WTC11 (cell line): ENCODE measurements at regions not wholly inside any gene's neighbourhood (a gene's known extent, or its start where the extent isn't known, plus 50 kb on each side); places are given as distances from the start of the nearest gene placed in this dataset.

Experiments used
- ATAC-seq: fragments of 200-7000 bp; cut with Tn5 transposase; 2 replicates; pipeline ENCODE4 v1.10.0; 2021; ENCODE audit warnings: mild to moderate bottlenecking, moderate library complexity
- CTCF ChIA-PET: fragments of 300-600 bp; sonication (Branson Sonifier 250); formaldehyde crosslinking; loops from one replicate; lab custom pipeline; 2021; ENCODE audit warnings: antibody characterized with exemption; lab: Charles Lee
- POLR2A ChIA-PET: fragments of 350-600 bp; sonication (Branson Sonifier 250); formaldehyde crosslinking; loops from one replicate; lab custom pipeline; 2021; ENCODE audit warnings: antibody characterized with exemption; lab: Charles Lee
- DNase-seq: peaks from one replicate; pipeline ENCODE4 v3.0.0; 2021; ENCODE audit warnings: low spot score
- H3K27ac Mint-ChIP-seq: 2 replicates; pipeline ENCODE4 v1.8.0; 2021; ENCODE audit warnings: mixed read lengths
- H3K27me3 Mint-ChIP-seq: 2 replicates; pipeline ENCODE4 v1.8.0; 2021; ENCODE audit warnings: low read depth, mild to moderate bottlenecking, moderate library complexity, mixed read lengths
- H3K36me3 Mint-ChIP-seq: 2 replicates; pipeline ENCODE4 v1.8.0; 2021; ENCODE audit warnings: mixed read lengths
- H3K4me1 Mint-ChIP-seq: 2 replicates; pipeline ENCODE4 v1.8.0; 2022; ENCODE audit warnings: mixed read lengths
- H3K4me3 Mint-ChIP-seq: 2 replicates; pipeline ENCODE4 v1.8.0; 2021; ENCODE audit warnings: mild to moderate bottlenecking, moderate library complexity, mixed read lengths
- H3K9me3 Mint-ChIP-seq: 2 replicates; pipeline ENCODE4 v1.8.0; 2021; ENCODE audit warnings: mixed read lengths
- CBFB ChIP-seq: sonication (generic); formaldehyde crosslinking; IDR thresholded peaks from 2 replicates; pipeline ENCODE4 v1.8.1; 2022; ENCODE audit warnings: mild to moderate bottlenecking, low read depth, missing genetic modification reagents
- ELF4 ChIP-seq: sonication (generic); formaldehyde crosslinking; IDR thresholded peaks from 2 replicates; pipeline ENCODE4 v1.8.1; 2022; ENCODE audit warnings: low read depth, mild to moderate bottlenecking, moderate library complexity, missing genetic modification reagents
- EMX1 ChIP-seq: fragments of 250-450 bp; sonication (Bioruptor Pico); IDR thresholded peaks from 2 replicates; pipeline ENCODE4 v1.8.0; 2021; ENCODE audit warnings: mild to moderate bottlenecking
- ETV6 ChIP-seq: sonication (generic); formaldehyde crosslinking; IDR thresholded peaks from 2 replicates; pipeline ENCODE4 v1.8.1; 2022; ENCODE audit warnings: mild to moderate bottlenecking, missing genetic modification reagents
- FOXJ3 ChIP-seq: sonication (generic); formaldehyde crosslinking; IDR thresholded peaks from 2 replicates; pipeline ENCODE4 v1.9.0; 2021; ENCODE audit warnings: missing genetic modification reagents, mild to moderate bottlenecking, borderline replicate concordance
- GABPB1 ChIP-seq: sonication (generic); formaldehyde crosslinking; IDR thresholded peaks from 2 replicates; pipeline ENCODE4 v1.8.1; 2023; ENCODE audit warnings: mild to moderate bottlenecking, missing genetic modification reagents
- HMGA2 ChIP-seq: fragments of 250-450 bp; sonication (Bioruptor Pico); IDR thresholded peaks from 2 replicates; pipeline ENCODE4 v1.4.0; 2021; ENCODE audit warnings: mild to moderate bottlenecking, moderate library complexity
- IRF2 ChIP-seq: sonication (generic); formaldehyde crosslinking; IDR thresholded peaks from 2 replicates; pipeline ENCODE4 v1.8.0; 2022; ENCODE audit warnings: low read depth, missing genetic modification reagents, borderline replicate concordance
- JAZF1 ChIP-seq: fragments of 250-450 bp; sonication (Bioruptor Pico); IDR thresholded peaks from 2 replicates; pipeline ENCODE4 v1.9.0; 2021; ENCODE audit warnings: moderate library complexity, mild to moderate bottlenecking, inconsistent platforms
- NFATC4 ChIP-seq: fragments of 250-450 bp; sonication (Bioruptor Pico); IDR thresholded peaks from 2 replicates; pipeline ENCODE4 v1.9.0; 2021; ENCODE audit warnings: mild to moderate bottlenecking
- SMAD4 ChIP-seq: sonication (generic); formaldehyde crosslinking; IDR thresholded peaks from 2 replicates; pipeline ENCODE4 v1.8.0; 2022; ENCODE audit warnings: mild to moderate bottlenecking, missing genetic modification reagents
- ZNF232 ChIP-seq: sonication (generic); formaldehyde crosslinking; IDR thresholded peaks from 2 replicates; pipeline ENCODE4 v1.8.0; 2022; ENCODE audit warnings: mild to moderate bottlenecking, missing genetic modification reagents
- ZNF263 ChIP-seq: sonication (generic); formaldehyde crosslinking; IDR thresholded peaks from 2 replicates; pipeline ENCODE4 v1.8.1; 2022; ENCODE audit warnings: low read depth, mild to moderate bottlenecking, moderate library complexity, missing genetic modification reagents
- ZNF416 ChIP-seq: fragments of 250-450 bp; sonication (Bioruptor Pico); IDR thresholded peaks from 2 replicates; pipeline ENCODE4 v1.9.0; 2021; ENCODE audit warnings: mild to moderate bottlenecking, inconsistent platforms
- ZNF671 ChIP-seq: fragments of 250-450 bp; sonication (Bioruptor Pico); IDR thresholded peaks from 2 replicates; pipeline ENCODE4 v1.8.0; 2021; ENCODE audit warnings: mild to moderate bottlenecking
- TF ChIP-seq, protein P1 (sequence below): sonication (generic); formaldehyde crosslinking; IDR thresholded peaks from 2 replicates; pipeline ENCODE4 v1.8.1; 2023; ENCODE audit warnings: mild to moderate bottlenecking, missing genetic modification reagents, moderate library complexity
- TF ChIP-seq, protein P2 (sequence below): sonication (generic); formaldehyde crosslinking; conservative IDR thresholded peaks from 2 replicates; pipeline ENCODE4 v1.8.1; 2022; ENCODE audit warnings: mild to moderate bottlenecking, missing genetic modification reagents
- TF ChIP-seq, protein P3 (sequence below): fragments of 200-600 bp; IDR thresholded peaks from 2 replicates; pipeline ENCODE4 v1.8.0; 2022; ENCODE audit warnings: antibody characterized with exemption
- TF ChIP-seq, protein P4 (sequence below): sonication (generic); formaldehyde crosslinking; IDR thresholded peaks from 2 replicates; pipeline ENCODE4 v1.8.1; 2023; ENCODE audit warnings: mild to moderate bottlenecking, missing genetic modification reagents, moderate library complexity
- TF ChIP-seq, protein P5 (sequence below): fragments of 250-450 bp; sonication (Bioruptor Pico); conservative IDR thresholded peaks from 2 replicates; pipeline ENCODE4 v1.9.0; 2021; ENCODE audit warnings: mild to moderate bottlenecking
- TF ChIP-seq, protein P6 (sequence below): sonication (generic); formaldehyde crosslinking; IDR thresholded peaks from 2 replicates; pipeline ENCODE4 v1.8.0; 2022; ENCODE audit warnings: mild to moderate bottlenecking, missing genetic modification reagents
- TF ChIP-seq, protein P7 (sequence below): sonication (generic); formaldehyde crosslinking; IDR thresholded peaks from 2 replicates; pipeline ENCODE4 v1.8.0; 2023; ENCODE audit warnings: missing genetic modification reagents

DNA sequence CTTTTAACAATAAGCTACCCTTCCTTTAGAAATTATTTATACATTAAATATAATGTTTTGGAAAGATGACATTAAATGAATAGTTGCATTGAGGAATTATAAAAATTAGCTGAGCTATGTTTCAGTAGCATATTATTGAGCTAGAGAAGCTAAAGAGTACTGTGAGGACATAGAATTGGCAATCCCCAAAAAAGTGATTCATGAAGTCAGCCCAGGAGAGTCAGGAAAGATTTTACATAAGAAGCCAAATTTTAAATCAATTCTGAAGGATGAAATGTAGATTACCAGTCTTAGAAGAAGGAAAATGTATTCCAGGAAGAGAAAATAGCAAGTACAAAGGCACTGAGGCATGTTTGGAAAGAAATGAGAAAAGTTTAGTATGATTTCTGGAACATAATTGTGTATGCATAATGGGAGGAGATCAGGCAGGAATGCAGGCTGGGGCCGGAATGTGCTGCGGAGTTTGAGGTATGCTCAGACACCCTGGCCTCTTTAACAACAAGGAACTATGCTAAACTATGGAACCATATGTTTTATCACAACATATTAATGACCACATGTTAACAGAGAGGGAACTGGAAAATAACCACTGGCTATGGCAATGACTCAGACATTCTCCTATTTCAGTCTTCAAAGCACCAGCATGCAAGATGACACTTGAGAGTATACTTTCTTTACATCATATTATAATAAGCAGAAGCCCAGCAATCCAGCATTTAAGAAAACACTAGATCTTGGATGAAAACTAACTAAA, 103.3 kb upstream of the COL8A1 start (continued):
- TF ChIP-seq, protein P1, sequence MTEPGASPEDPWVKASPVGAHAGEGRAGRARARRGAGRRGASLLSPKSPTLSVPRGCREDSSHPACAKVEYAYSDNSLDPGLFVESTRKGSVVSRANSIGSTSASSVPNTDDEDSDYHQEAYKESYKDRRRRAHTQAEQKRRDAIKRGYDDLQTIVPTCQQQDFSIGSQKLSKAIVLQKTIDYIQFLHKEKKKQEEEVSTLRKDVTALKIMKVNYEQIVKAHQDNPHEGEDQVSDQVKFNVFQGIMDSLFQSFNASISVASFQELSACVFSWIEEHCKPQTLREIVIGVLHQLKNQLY = no peak
- TF ChIP-seq, protein P2, sequence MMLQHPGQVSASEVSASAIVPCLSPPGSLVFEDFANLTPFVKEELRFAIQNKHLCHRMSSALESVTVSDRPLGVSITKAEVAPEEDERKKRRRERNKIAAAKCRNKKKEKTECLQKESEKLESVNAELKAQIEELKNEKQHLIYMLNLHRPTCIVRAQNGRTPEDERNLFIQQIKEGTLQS (CRISPR knock-in tag) = no peak

DNA sequence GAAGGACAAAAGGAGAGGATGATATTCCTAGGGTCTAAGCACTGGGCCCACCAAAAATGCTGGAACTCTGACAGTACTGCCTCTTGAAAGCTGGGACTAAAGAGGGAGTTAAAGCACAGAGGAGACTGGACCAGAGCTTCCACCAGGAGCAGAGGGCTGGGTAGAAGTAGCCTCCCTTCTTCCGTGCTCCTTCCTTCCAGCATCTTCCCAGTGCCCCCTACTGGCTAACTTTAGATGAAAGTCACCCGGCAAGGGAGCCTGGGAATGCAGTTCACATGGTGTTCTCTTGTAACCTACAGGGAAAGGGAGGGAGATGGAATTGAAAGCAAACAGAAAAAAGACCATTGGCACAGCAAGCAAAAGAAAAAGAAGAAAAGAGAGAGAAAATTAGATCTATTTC, 106.1 kb upstream of the COL8A1 start:
- CTCF ChIA-PET = interaction anchor here (0.5 to 1.3 kb wide), 16 partner anchors 8 to 152 kb away, joined by 3 to 16 read pairs (median 3); partner anchors contain the start of gene COL8A1
- no peak overlapping the region for H3K27ac Mint-ChIP-seq

DNA sequence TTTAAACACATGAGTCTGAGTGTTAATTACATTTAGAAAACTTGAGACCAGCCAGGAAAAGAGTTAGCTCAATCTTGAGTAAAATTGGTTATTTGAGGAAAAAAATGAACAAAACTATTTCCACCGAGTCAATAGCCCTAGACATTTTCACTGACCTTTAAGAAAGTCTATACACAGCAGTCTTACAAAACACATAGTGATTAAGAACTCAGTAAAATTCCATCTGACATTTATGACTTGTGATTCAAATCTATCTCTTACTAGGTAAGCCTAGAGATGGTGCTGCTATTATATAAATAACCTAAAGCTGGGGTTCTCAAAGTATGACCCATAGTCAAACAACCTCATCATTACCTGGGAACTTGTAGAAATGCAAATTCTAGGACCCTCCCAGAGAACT, 109.1 kb upstream of the COL8A1 start:
- DNase-seq (no peak), ATAC-seq (no peak)
- ChIA-PET CTCF (interaction anchor here (1.2 to 2.2 kb wide), 2 partner anchors 22 to 30 kb away, joined by 4 to 9 read pairs; no protein-coding TSS in a partner anchor), POLR2A (no interaction called here)
- Mint-ChIP-seq H3K4me3 (no peak overlapping the region), H3K36me3 (no peaks in the 10 kb centered on the region), H3K9me3 (peaks cover 4% of the 10 kb centered on the region; the same call in 1 of the 2 replicates), H3K27ac (no peak overlapping the region), H3K27me3 (no peaks in the 10 kb centered on the region), H3K4me1 (peaks cover 23% of the 10 kb centered on the region)
- TF ChIP-seq FOXJ3 (CRISPR knock-in tag) (no peak), ELF4 (CRISPR knock-in tag) (no peak), NFATC4 (CRISPR knock-in tag) (no peak), ZNF671 (CRISPR knock-in tag) (no peak), JAZF1 (CRISPR knock-in tag) (no peak), EMX1 (CRISPR knock-in tag) (no peak), GABPB1 (no peak), ETV6 (CRISPR knock-in tag) (no peak), ZNF416 (CRISPR knock-in tag) (no peak)

More for the DNA sequence above, 106.1 kb upstream of the COL8A1 start:
- ATAC-seq (peak; percentile 99), DNase-seq (peak; percentile 80)
- H3K27me3 Mint-ChIP-seq = no peaks in the 10 kb centered on the region
- POLR2A ChIA-PET = no interaction called here
- TF ChIP-seq, protein P3, sequence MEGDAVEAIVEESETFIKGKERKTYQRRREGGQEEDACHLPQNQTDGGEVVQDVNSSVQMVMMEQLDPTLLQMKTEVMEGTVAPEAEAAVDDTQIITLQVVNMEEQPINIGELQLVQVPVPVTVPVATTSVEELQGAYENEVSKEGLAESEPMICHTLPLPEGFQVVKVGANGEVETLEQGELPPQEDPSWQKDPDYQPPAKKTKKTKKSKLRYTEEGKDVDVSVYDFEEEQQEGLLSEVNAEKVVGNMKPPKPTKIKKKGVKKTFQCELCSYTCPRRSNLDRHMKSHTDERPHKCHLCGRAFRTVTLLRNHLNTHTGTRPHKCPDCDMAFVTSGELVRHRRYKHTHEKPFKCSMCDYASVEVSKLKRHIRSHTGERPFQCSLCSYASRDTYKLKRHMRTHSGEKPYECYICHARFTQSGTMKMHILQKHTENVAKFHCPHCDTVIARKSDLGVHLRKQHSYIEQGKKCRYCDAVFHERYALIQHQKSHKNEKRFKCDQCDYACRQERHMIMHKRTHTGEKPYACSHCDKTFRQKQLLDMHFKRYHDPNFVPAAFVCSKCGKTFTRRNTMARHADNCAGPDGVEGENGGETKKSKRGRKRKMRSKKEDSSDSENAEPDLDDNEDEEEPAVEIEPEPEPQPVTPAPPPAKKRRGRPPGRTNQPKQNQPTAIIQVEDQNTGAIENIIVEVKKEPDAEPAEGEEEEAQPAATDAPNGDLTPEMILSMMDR = peak; percentile 46; the same call in 1 of the 2 replicates
- no peak for TF ChIP-seq HMGA2 (CRISPR knock-in tag)
- TF ChIP-seq, all 79 proteins: peak for 1
- H3K4me1 Mint-ChIP-seq = peaks cover 23% of the 10 kb centered on the region
- H3K4me3 Mint-ChIP-seq = no peak overlapping the region
- H3K9me3 Mint-ChIP-seq = no peaks in the 10 kb centered on the region
- no peaks in the 10 kb centered on the region for H3K36me3 Mint-ChIP-seq

DNA sequence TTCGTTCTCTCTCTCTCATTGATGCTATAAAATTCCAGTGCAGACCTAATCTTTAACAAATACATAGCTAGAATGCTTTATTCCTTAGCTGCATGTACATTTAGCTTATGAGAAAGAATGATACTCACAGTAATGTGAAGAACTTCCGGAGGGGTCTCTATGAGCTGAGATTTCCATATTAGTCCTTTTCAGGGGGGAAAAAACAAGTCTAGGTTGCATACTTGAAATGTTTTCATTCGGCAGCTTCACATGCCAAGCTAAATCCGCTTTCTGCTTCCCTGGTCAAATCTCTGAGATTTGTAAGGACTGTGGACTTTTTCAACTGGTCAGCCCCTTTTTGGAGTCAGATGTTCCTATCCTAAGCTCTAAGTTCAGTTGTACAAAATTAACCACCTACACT, 111.5 kb upstream of the COL8A1 start:
- peaks cover 20% of the 10 kb centered on the region for H3K4me1 Mint-ChIP-seq
- no peaks in the 10 kb centered on the region for H3K36me3 Mint-ChIP-seq
- H3K4me3 Mint-ChIP-seq = no peak overlapping the region
- DNase-seq (no peak), ATAC-seq (no peak)
- H3K27me3 Mint-ChIP-seq = no peaks in the 10 kb centered on the region
- H3K9me3 Mint-ChIP-seq = peaks cover 4% of the 10 kb centered on the region; the same call in 1 of the 2 replicates
- POLR2A ChIA-PET = no interaction called here
- CTCF ChIA-PET = interaction anchor here (0.7 to 1.7 kb wide), 4 partner anchors 24 to 221 kb away, joined by 3 to 11 read pairs (median 4); no protein-coding TSS in a partner anchor
- no peak for TF ChIP-seq ZNF263 (CRISPR knock-in tag)
- no peak for TF ChIP-seq CBFB (CRISPR knock-in tag)
- TF ChIP-seq ZNF232 (CRISPR knock-in tag) = no peak
- TF ChIP-seq, protein P4, sequence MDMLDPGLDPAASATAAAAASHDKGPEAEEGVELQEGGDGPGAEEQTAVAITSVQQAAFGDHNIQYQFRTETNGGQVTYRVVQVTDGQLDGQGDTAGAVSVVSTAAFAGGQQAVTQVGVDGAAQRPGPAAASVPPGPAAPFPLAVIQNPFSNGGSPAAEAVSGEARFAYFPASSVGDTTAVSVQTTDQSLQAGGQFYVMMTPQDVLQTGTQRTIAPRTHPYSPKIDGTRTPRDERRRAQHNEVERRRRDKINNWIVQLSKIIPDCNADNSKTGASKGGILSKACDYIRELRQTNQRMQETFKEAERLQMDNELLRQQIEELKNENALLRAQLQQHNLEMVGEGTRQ = no peak
- no peak for TF ChIP-seq IRF2
- TF ChIP-seq, protein P5, sequence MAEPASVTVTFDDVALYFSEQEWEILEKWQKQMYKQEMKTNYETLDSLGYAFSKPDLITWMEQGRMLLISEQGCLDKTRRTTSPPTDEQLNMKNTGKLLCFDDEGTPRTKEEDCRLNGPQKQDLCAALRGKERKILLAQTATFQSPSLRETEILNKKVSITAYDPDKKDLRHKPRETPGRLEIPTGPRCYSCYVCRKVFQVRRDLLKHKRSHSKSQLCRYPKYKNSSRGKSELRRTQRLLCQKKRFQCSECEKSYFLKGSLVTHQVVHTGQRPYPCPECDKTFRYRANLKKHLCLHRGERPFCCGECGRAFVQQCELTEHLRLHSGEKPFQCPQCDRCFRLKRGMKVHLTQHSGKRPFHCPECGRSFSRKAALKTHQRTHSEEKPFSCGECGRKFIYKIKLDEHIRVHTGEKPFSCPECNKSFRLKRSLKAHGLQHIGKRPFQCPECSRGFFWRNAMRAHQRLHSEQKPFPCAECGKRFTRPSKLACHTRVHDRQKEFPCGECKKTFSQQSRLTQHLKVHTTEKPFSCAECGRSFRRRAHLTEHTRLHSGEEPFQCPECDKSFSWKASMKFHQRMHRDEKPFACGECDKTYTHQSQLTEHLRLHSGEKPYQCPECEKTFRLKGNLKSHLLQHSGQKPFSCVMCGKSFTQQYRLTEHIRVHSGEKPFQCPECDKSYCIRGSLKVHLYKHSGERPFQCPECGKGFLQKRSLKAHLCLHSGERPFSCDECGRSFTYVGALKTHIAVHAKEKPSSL (CRISPR knock-in tag) = no peak
- no peak for TF ChIP-seq SMAD4 (CRISPR knock-in tag)
- TF ChIP-seq, protein P6, sequence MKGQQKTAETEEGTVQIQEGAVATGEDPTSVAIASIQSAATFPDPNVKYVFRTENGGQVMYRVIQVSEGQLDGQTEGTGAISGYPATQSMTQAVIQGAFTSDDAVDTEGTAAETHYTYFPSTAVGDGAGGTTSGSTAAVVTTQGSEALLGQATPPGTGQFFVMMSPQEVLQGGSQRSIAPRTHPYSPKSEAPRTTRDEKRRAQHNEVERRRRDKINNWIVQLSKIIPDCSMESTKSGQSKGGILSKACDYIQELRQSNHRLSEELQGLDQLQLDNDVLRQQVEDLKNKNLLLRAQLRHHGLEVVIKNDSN (CRISPR knock-in tag) = no peak
- TF ChIP-seq, protein P7, sequence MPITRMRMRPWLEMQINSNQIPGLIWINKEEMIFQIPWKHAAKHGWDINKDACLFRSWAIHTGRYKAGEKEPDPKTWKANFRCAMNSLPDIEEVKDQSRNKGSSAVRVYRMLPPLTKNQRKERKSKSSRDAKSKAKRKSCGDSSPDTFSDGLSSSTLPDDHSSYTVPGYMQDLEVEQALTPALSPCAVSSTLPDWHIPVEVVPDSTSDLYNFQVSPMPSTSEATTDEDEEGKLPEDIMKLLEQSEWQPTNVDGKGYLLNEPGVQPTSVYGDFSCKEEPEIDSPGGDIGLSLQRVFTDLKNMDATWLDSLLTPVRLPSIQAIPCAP (CRISPR knock-in tag) = no peak
- H3K27ac Mint-ChIP-seq = no peak overlapping the region
